ENCODE measurements at regions not wholly inside any gene's neighbourhood (a gene's known extent, or its start where the extent isn't known, plus 50 kb on each side); places are given as distances from the start of the nearest gene placed in this dataset.

- no peak for DNase-seq
- intact Hi-C loops (cut with DNase I; ENCODE audit: low total_unique reads) = no loop called here
- Histone ChIP-seq H3K36me3 (no peaks in the 10 kb centered on the region), H3K27ac (no peak overlapping the region), H3K4me3 (no peak overlapping the region), H3K9me3 (no peaks in the 10 kb centered on the region), H3K27me3 (no peaks in the 10 kb centered on the region), H3K4me1 (no peaks in the 10 kb centered on the region)
- TF ChIP-seq POLR2A (IDR thresholded peaks at IDR 0.05) (no peak), CTCF (IDR thresholded peaks at IDR 0.05) (no peak)
Measured at GRCh38 chr19:13573056-13573667, 66.9 kb upstream of the CACNA1A start.

GRCh38 chr19:13561461-13561860, 55.2 kb upstream of the CACNA1A start:
- Histone ChIP-seq H3K4me1 (no peaks in the 10 kb centered on the region), H3K9me3 (no peaks in the 10 kb centered on the region), H3K36me3 (no peaks in the 10 kb centered on the region), H3K4me3 (no peak overlapping the region), H3K27ac (no peak overlapping the region), H3K27me3 (no peaks in the 10 kb centered on the region)
- DNase-seq = no peak
- TF ChIP-seq CTCF (IDR thresholded peaks at IDR 0.05) (no peak), POLR2A (IDR thresholded peaks at IDR 0.05) (no peak)
- intact Hi-C loops (cut with DNase I; ENCODE audit: low total_unique reads) = no loop called here

- no peak overlapping the region for H3K4me3 ChIP-seq
- H3K9me3 ChIP-seq = no peaks in the 10 kb centered on the region
- TF ChIP-seq CTCF (IDR thresholded peaks at IDR 0.05) (no peak), POLR2A (IDR thresholded peaks at IDR 0.05) (no peak)
- no peak overlapping the region for H3K27ac ChIP-seq
- H3K36me3 ChIP-seq = no peaks in the 10 kb centered on the region
- no peaks in the 10 kb centered on the region for H3K27me3 ChIP-seq
- no peaks in the 10 kb centered on the region for H3K4me1 ChIP-seq
- intact Hi-C loops (cut with DNase I; ENCODE audit: low total_unique reads) = no loop called here
- DNase-seq = no peak
Measured at GRCh38 chr19:13557756-13558398, 51.6 kb upstream of the CACNA1A start.

GRCh38 chr19:13556552-13556951, 50.3 kb upstream of the CACNA1A start:
- TF ChIP-seq CTCF (IDR thresholded peaks at IDR 0.05) (no peak), POLR2A (IDR thresholded peaks at IDR 0.05) (no peak)
- no peaks in the 10 kb centered on the region for H3K36me3 ChIP-seq
- no peak overlapping the region for H3K4me3 ChIP-seq
- no peaks in the 10 kb centered on the region for H3K4me1 ChIP-seq
- no peaks in the 10 kb centered on the region for H3K9me3 ChIP-seq
- H3K27ac ChIP-seq = no peak overlapping the region
- DNase-seq = no peak
- intact Hi-C loops (cut with DNase I; ENCODE audit: low total_unique reads) = no loop called here
- H3K27me3 ChIP-seq = no peaks in the 10 kb centered on the region

Measured in uterus (tissue), 3 donors.